GM12891 (cell line): ENCODE measurements at regions not wholly inside any gene's neighbourhood (a gene's known extent, or its start where the extent isn't known, plus 50 kb on each side); places are given as distances from the start of the nearest gene placed in this dataset.

Source experiments
- PAX5 ChIP-seq: IDR thresholded peaks from 2 replicates; pipeline ENCODE4 v1.6.1; 2011; ENCODE audit warnings: low read length, moderate library complexity, mild to moderate bottlenecking; ENCODE audit not compliant: insufficient read depth, severe bottlenecking
- POLR2A ChIP-seq: IDR thresholded peaks from 2 replicates; pipeline ENCODE4 v1.6.1; 2011; ENCODE audit warnings: low read depth, low read length, control low read depth
- POLR2AphosphoS5 ChIP-seq: IDR thresholded peaks from 2 replicates; pipeline ENCODE4 v1.6.1; 2011; ENCODE audit warnings: low read depth, low read length, control low read depth
- SPI1 ChIP-seq: IDR thresholded peaks from 2 replicates; pipeline ENCODE4 v1.6.1; 2011; ENCODE audit warnings: low read depth, low read length, control low read depth
- TAF1 ChIP-seq: IDR thresholded peaks from 2 replicates; pipeline ENCODE4 v1.6.1; 2011; ENCODE audit warnings: low read depth, low read length, control low read depth

DNA sequence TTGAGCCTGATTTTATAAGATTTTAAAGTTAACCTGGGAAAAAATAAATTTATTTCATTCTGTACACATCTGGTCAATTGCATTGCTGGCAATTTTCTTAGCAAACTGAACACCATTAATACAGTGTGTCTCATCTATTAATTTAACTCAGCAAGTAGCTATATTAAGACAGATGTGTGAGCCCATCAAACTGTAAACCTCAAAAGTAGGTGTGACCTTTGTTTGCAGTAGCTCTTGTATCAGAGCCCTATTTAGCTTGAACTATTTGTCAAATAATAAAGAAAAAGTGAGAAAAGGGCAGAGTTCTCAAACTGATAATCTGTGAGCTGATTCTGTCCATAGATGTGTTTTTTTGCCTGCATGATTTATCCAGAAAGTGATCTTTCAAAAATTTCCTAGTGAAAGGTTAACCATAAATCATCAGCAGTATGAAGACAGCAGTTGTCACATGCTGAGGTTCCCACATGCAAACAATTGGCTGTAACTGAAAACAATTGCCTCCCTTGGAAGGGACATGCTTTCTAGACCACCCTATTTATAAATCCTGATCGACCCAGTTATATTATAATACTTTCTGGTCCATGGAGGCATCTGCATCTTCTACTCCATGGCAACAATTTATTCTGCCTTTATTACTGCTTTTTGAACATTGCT, 646.5 kb downstream of the NSUN3 start:
- TF ChIP-seq TAF1, result no peak
- TF ChIP-seq POLR2AphosphoS5, result no peak
- TF ChIP-seq POLR2A, result no peak
- no peak for TF ChIP-seq PAX5
- TF ChIP-seq SPI1, result no peak
